Loucy (cell line): ENCODE measurements at regions not wholly inside any gene's neighbourhood (a gene's known extent, or its start where the extent isn't known, plus 50 kb on each side); places are given as distances from the start of the nearest gene placed in this dataset.

ENCODE experiments used
- EZH2phosphoT487 ChIP-seq: fragments of 200-600 bp; IDR thresholded peaks from 2 replicates; pipeline ENCODE4 v1.6.1; 2018; ENCODE audit warnings: antibody characterized with exemption, mild to moderate bottlenecking, moderate library complexity, borderline replicate concordance
- TF ChIP-seq, protein P1 (sequence below): fragments of 200-600 bp; sonication (generic); conservative IDR thresholded peaks from 2 replicates; pipeline ENCODE4 v1.5.1; 2014; ENCODE audit warnings: mild to moderate bottlenecking, antibody characterized with exemption, low read length

DNA sequence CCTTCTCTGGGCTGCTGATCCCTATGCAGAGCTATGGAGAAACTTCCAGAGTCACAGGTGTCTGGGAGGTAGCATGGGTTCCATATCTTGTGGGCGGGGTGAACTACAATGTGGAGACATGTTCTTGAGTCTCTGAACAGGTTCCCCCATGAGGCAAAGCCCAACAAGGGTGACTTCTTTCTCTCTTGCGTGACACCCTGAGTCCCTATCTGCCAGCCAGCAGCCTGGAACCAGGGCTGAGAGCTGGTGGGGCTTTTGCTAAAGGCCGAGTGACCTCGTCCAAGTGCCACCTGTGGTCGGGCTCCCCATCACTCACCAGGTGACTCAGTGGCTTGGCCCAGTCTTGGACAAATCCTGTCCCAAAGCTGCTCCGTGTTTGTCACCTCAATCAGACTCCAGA lies 88.0 kb upstream of the ZNF536 start:
- TF ChIP-seq, protein P1, sequence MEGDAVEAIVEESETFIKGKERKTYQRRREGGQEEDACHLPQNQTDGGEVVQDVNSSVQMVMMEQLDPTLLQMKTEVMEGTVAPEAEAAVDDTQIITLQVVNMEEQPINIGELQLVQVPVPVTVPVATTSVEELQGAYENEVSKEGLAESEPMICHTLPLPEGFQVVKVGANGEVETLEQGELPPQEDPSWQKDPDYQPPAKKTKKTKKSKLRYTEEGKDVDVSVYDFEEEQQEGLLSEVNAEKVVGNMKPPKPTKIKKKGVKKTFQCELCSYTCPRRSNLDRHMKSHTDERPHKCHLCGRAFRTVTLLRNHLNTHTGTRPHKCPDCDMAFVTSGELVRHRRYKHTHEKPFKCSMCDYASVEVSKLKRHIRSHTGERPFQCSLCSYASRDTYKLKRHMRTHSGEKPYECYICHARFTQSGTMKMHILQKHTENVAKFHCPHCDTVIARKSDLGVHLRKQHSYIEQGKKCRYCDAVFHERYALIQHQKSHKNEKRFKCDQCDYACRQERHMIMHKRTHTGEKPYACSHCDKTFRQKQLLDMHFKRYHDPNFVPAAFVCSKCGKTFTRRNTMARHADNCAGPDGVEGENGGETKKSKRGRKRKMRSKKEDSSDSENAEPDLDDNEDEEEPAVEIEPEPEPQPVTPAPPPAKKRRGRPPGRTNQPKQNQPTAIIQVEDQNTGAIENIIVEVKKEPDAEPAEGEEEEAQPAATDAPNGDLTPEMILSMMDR, result no peak
- TF ChIP-seq EZH2phosphoT487, result no peak
